ENCODE measurements at regions not wholly inside any gene's neighbourhood (a gene's known extent, or its start where the extent isn't known, plus 50 kb on each side); places are given as distances from the start of the nearest gene placed in this dataset.

DNA sequence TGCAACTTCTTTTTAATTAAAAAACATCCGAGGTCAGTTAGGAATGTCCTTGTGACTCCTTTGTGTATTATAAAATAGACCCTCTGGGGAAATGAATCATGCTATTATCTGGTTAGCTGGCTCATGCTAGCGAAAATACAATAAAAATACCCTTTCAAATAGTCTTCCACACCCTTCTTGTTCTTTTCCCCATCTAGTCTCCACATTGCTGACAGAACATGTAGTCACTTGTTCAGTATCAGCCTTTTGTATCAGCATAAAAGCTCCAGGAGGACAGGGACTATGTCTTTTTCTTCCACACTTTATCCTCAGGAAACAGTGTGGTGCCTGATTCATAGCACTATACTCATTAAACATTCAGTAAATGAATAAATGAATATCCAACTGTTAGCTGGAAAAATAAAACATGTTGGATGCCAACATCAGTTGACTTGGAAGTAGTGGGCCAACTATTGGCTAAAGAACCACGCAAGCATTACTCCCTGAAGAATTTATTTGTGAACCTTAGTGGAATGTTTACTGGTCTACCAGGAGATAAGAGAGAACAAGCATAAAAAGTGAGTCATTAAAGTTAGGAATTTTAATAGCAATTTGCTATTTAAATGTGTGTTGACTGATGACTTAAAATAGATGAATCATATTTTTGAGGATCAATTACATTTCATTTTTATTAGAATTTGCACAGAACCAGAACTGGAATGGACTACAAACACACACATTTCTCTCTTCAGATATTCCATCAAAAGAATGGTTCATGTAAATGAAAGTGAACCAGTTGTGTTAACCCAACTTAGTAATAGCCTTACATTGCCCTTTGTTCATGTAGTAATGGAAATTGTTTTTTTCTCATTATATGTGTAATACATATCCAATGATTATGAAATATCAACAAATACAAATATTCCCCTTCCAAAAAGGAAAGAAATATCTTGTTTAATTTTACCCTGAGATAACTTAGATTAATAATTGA, 129.6 kb downstream of the DKK1 start:
- no peak for DNase-seq

DNA sequence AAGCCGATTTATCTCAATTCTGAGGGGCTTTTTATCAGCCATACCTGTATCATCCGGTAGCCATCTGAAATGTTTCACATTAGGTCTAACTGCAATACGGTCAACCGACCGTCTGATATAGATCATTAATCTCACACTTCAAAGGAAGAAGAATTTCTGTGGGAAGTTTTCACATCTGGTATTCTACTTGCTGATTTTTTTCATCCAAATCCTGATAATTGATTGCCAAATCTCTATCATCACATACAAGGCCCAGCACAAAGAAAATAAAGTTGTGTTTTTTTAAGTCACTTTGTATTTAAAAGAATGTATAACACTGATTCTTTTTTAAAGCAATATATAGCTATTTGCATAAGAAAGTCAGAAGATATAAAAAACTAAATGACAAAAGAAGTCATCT, 132.3 kb downstream of the DKK1 start:
- no peak for DNase-seq

DNA sequence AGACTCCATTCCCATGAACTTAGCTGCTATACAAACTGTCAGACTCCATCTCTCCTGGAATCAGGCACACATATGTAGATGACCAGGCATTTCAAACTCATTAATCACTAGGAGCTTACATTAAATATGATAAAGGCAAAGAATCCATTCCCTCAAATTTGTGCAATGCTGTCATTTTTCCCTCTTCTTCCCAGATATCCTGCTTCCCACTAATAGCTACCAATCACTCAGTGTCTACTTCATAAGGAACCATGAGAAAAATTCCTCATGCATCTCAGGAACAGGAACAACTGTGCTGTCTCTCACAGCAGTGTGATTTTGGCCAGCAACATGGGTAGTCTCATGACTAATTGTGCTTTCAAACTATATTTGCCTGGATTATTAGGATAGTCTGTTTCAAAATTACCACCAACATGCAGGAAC, 133.9 kb downstream of the DKK1 start:
- no peak for DNase-seq

DNA sequence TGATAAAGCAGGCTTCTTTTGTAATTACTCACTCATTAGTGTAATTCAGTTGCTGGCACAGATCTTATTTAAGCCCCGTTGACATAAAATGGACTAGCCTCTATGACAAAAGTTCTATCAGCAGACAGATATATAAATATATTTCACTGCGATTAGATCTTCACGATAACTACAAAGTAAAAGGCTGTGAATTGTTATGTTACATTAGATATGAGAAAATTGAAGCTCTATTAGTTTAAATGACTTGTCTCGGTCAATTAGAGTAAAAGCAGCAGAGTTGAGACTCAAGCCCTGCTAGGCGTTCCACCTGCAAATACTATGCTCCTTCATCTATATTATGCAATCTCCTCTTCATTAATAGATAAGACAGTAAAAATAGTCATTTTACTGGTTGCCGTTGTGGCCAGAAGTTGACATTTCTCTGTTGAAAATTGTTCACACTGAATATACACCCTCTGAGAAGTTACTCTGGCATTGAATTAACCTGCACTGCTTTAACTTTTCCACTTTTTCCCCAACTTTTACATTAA, 136.7 kb downstream of the DKK1 start:
- no peak for DNase-seq

DNA sequence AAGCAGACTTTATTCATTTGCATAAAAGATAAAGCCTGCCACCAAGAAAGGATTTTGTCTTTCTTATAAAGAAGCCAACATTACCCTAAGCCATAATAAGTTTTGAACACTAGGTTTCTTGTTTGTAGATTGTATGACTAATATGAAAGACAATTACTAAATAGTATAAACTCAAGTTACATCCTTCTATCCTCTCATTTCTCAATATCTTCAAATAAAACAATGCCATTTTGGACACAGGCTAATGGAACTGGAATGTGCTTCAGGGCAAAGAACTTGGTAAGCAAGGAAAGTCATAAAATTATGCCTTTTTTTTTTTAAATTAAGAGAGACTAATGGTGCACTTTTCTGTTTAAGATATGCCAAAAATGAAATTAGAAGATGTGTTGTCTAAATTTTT, 137.7 kb downstream of the DKK1 start:
- no peak for DNase-seq

DNA sequence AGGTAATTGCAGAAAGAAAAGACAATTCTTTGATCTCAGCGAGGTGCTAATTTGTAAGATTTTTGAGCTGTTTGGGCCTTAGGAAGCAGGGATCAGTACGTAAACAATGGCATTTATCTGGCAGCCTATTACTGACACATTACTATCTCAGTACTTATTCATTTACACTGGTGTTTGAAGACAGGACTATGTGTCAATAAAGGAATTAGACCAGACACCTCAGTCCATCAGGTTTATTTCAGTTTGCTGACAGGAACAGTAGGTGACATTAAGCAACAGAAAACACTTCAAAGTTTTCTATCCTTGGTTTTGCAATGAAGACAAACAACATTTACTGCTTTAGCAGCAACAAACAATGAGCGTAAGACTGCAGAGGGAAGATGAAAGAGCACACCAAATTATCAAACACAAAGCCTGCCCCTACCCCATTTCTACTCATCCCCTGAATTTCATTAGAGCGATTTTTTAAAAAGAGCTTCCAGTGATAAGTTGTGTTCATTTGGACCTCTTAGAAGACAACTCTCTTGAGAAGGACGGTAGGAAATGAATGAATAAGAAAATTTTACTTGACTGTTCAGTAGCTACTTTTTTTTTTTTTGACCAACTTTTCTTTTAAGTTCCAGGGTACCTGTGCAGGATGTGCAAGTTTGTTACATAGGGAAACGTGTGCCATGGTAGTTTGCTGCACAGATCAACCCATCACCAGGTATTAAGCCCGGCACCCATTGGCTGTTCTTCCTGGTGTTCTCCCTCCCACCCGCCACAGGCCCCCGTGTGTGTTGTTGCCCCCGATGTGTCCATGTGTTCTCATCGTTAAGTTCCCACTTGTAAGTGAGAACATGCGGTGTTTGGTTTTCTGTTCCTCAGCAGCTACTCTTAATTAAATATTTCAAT, 138.8 kb downstream of the DKK1 start:
- DNase-seq = no peak

DNA sequence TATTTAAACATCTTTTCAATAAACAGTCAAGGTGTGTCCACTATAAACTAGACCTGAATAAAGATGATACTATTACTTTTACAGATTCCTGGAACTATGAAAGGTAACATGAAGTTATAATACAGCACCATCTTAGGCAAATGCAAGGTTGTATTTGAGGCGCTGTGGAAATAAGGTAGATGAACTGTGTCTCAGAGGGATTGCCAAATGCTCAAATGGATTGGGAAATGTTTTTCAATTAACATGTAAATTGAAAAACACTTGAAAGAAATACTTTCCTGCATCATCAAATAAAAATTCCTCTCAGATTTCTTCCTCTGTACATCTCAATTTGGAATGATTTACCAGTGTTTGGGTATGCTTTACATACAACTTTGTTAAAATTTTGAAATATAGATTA, 139.4 kb downstream of the DKK1 start:
- no peak for DNase-seq

DNA sequence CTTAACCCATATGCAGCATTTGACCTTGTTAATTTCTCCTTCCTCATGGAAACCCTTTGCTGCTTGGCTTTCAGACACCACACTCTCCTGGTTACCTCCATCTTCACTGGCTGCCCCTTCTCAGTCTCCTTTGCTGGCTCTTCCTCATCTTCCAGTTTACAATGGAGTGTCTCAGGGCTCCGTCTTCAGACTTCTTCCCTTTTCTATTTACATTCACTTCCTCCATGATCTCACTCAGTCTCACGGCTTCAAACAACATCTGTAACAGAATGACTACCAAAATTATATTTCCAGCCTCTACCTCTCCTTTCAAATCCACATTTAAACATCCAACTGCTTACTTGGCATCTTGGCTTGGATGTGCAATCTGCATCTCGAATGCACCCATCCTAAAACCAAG, 140.4 kb downstream of the DKK1 start:
- no peak for DNase-seq

DNA sequence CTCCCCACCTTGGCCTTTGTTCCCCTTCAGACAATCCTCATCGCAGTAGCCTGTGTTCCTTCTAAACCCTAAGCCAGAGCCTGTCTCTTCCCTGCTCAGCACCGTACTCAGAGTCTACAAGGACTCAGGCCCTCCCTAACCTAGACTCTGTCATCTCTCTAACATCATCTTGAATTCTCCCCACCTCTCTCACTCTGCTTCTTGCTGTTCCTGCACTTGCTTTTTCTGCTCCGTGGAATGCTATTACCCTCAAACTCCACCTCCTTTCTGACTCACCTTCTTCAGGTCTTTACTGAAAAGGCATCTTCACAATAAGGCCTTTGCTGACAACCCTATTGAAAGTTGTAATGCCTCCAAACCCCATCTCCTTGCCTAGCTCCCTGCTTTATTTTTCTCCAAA, 141.0 kb downstream of the DKK1 start:
- no peak for DNase-seq

DNA sequence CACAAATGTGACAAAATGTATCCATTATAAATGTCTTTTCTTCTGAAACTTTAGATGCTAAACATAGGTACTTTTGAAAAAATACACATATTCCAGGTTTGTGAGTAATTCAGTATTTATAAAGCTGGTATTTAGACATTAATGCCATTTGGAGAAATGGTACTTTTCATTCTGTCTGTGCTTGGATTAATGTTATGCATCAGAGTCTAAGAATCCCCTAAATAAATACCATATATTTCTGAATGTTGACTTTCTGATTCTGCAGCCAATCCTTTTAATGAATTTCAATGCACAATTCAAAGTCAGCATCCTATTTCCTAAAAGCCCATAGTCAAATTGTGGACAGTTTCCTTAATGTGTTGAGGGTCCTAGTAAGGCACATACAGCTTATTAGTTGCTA, 145.0 kb downstream of the DKK1 start:
- DNase-seq = no peak

DNA sequence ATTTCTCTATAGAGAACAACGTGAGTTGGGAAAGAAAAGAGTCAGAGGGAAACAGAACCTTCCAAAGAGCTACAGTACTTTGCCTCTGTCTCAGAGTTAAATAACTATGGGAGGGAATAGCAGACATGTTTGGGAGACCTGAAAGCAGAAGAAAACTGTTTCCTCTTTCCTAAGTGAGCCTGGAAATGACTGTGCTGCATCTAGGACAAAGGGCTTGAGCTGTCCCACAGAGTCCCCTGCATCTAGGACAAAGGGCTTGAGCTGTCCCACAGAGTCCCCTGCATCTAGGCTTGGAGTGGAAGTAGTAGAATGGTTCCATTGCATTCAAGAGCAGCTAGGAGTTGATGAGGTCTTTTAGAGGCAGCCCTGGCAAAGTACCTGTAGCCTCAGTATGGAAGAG, 149.7 kb downstream of the DKK1 start:
- DNase-seq = no peak

DNA sequence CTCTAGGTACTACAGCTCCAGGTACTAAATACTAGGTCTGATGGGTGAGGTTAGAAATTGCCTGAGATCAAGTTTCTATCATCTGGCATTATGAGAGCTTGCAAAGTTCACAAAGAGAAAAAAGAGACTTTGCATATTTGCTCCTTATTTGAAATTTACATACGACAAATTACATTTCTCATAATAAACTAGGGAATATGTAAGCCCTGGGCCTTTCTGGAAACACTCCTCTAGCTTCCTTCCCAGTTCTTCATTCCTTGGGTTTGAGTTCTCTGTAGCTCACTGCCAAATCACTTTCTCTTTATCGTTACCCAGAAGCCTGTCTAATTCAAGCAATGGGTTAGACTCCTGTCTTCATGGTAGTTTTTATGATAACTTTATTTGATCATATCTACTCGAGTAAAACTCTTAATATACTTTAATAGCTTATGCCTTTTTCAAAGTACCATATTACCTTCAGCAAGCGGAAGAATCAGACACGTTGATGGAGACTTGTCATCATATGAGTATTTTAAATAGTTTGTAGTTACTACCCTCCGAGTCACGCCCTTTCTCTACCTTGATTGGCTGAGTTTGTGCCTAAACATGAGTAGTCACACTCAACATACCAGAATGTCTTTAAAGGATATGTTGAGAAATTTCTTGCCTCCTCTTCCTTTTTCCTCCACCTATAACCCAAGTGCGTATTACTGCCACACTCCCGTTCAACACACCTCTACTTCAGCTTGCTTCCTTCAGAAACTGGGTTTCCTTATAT, 150.5 kb downstream of the DKK1 start:
- no peak for DNase-seq

DNA sequence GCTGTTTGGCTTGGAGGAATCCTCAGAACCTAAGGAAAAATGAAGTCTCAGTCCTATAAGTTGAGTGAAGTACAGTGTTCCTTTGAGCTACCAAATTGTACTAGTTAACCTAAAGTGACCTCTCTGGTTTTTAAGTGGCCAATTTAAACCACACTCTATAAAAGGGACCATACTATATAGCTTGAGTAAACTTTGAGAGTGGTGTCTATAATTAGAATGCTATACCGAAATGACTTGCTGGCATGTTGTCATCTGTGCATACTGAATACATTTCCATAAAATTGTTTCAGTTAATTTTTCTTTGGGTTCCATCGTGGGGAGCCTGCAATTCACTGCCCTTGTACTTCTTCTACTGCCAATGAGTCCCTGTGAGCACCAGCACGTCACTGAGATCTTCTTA, 151.1 kb downstream of the DKK1 start:
- no peak for DNase-seq

DNA sequence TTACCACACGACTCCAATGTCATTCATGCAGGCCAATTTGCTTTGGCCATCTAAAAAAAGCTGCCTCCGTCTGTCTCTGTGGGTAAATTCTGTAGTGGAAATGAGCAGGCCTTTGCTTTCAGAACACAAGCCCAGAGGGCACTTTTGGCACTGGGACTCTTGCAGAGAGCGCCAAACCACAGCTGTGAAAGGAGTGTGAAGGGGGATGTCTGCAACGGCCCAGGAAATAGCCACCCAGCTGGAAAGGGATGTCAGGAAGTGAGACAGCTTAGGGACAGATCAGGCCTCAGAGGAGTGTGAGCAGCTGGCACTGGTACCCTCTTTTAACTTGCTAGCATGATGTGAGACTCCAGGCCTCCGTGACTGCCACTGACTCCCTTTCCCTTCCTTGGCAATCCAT, 152.4 kb downstream of the DKK1 start:
- no peak for DNase-seq

DNA sequence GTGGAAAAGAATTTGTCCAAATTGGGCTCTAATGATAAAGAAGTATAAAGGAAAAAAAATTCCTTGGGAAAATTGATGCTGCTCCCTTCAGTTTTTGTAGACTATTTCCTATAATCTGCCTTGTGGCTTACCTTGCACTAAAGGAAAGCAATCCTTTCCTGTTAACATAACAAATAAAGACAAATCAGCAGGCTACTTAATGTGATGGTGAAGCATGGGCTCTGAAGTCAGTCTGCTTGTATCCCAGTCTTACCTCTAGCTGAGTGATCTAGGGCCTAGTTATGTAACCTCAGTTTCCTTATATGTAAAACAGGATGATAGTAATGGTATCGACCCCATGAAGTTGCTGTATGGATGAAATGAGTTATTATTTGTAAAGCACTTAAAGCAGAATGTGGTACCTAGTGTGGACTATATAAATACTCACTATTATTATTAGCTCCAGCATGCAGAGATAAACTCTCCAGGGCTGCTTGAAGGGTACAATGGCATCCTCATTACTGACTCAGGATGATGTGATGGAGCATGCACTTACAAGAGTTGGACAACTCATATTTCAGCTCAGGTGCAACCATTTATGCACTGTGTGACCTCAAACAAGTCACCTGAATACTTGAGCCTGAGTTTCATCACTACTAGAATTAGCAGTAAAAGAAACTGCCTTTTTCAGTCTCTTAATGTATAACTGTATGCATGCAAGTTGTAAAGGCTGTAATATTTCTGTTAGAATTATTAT, 156.1 kb downstream of the DKK1 start:
- no peak for DNase-seq

DNA sequence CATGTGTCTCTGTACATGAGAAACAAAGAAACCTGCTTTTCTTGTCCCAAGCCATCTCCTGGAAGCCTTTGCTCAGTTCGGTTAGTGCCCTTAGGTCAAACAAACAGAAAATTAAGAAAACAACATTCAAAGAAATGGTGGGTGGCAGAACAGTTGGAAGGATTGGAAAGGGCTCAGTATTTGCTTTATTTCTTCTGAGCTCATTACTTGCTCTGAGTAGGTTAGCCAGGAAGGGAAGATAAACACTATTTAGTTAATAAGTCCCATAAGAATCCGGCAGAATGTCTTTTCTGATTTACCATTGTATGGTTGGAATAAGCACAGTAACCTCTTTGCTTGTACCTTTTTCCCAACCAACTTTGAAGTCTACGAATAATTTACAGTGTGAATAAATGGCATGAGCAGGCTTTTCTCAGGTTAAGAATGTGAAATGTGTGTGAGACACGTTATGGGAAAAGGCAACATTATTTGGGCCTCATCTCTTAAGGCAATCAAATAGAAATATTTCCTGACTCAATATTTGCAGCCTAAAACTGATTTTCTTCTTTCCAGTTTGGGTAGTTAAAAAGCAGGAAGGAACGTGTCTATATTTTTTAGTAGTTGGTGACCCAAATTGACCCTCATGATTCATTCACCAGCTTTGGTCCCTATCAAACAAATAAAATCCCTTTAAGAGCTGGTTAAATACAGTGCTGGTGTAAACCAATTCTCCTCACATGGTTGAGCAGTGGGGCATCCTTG, 158.5 kb downstream of the DKK1 start:
- no peak for DNase-seq

DNA sequence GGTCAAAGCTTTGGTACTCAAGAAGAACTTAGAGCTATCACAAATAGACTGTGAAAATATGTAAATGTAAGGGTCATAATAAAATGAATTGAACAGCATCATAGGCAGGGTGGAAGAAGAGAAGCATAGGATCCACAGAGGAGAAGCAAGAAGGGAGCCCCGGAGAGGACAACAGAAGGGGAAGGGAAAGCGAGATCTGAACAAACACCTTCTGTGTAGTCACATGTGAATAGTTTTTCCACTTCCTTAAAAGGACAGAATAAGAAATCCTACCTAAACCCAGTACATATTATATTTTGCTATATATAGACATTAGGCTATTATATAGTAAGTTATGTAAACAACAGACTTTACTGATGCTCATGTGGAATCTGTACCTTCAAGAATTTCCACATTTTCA, 160.2 kb downstream of the DKK1 start:
- DNase-seq = no peak

DNA sequence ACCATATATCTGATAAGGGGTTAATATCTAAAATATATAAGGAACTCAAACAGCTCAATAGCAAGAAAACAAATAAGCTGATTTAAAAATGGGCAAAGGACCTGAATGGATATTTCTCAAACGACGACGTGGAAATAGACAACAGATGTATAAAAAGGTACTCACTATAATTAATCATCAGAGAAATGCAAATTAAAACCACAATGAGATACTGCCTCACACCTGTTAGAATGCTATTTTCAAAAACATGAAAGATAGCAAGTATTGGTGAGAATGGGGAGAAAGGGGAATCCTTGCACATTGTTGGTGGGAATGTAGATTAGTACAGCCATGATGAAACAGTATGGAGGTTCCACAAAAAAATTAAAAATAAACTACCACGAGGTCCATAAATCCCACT, 163.2 kb downstream of the DKK1 start:
- DNase-seq = no peak

DNA sequence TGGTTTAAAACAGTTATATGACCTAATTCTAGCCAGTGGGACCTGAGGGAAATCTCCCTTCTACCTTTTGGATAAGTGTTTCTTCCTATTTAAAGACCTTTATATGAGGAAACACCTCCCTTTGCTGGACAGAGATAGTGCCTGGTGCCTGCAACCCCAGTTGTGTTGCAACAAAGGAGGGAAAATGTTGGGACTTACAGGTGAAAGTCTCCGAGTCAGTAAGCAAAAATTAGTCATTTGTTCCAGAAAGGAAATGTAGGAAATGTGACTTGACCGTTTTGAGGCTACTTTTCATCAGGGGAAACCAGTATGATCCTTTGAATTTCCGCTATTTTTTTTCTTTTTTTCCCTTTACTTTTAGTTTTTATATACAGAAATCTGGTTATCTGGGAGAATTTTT, 165.5 kb downstream of the DKK1 start:
- no peak for DNase-seq

DNA sequence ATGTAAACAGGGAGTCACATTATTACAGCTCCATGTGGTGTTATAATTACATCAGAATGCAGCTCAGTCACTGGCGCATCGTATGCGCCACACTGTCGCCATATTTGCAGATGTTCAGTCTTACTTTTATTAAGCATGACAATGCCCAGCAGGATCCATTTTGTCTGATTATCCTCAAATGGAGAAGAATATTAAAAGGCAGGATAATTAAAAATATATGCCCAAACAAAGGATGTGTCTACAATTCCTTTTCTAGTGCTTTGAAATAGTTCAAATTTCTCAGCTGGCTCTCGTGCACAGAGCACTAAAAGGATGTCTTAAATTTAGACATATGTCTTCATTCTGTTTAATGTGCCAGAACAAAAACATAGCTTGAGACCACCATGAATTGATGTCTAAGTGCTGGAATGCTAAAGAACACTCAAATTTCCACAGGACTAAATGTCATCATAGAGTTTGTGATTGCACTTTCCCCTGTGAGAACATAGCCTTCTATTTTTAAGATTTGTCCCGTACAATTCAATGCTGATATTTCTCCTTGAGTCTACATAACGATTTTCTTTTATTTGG, 168.0 kb downstream of the DKK1 start:
- no peak for DNase-seq

DNA sequence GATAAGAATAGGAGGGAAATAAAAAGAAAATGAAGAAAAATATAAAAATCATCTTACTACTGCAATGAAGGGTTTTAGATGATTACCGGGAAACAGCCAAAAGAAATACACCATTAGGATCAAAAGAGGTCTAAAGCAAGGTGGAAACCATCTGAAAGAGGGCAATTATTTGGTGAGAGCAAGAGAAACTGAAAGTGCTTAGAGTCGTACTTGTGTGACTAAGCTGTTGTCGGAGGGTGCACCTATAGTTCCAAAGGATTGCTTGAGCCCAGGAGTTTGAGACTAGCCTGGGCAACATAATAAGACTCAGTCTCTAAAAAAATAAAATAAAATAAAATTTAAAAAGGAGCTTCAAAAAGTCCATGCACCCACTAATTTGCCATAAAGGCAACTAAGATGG, 169.5 kb downstream of the DKK1 start:
- DNase-seq = no peak

Data from stimulated activated CD4-positive, alpha-beta T cell treated with anti-CD3 and anti-CD28 coated beads, Interleukin-15, amount 100 ng/mL, for 24 hours (primary cell).